ENCODE measurements at regions not wholly inside any gene's neighbourhood (a gene's known extent, or its start where the extent isn't known, plus 50 kb on each side); places are given as distances from the start of the nearest gene placed in this dataset.

DNA sequence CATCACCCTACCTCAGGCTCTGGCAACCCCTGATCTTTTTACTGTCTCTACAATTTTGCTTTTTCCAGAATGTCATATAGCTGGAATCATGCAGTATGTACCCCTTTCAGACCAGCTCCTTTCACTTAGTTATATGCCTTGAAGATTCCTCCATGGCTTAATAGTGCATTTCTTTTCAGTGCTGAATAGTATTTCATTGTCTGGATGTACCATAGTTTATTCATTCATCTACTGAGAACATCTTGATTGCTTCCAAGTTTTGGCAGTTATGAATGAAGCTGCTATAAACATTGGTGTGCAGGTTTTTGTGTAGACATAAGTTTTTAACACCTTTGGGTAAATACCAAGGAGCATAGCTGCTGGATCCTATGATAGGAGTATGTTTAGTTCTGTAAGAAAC, 50.8 kb upstream of the ANP32A start:
- DNase-seq: no peak

DNA sequence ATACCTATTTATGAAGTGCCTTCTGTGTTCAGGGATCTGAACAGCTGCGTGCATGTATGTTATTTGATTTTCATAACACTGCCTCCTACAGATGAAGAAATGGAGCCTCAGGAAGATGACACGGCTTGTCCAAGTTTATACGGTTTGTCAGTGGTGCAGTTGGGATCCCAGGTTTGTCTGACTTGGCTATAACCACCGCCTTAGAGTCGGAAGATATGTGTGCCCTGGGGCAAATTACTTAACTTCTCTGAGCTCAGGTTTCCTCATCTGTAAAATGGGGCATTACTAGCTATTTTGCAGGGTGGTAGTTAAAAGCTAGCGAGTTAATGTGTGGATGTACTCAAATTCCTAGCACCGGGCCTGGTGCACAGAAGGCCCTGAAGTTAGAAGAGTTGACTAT, 54.1 kb upstream of the ANP32A start:
- DNase-seq: no peak

DNA sequence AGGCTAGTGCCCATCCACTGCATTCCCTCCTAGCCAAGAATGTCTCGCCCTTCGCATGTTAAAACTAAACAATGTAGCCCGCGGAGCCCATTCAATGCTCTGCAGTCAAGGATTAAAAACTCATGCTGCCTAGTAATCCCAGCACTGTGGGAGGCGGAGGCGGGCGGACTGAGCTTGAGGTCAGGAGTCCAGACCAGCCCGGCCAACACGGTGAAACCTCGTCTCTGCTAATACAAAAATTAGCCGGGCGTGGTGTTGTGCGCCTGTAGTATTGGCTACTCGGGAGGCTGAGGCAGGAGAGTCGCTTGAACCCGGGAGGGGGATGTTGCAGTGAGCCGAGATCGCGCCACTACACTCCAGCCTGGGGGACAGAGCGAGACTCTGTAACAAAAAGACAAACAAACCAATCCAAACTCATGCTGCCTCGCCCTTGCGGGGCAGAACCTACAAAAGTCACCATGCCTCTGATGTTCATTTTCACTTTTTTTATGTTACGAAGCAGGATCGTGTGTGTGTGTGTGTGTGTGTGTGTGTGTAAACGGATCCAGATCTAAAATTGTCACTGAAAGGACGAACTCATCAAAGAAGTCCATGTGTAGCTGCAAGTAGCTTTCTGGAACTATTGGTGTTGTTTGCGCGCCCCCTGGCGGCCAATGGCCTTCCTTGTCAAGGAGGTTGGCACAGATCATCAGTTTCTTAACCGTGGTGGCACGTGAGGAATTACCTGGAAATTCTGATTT, 54.8 kb upstream of the SPESP1 start:
- DNase-seq: peak; percentile 91

DNA sequence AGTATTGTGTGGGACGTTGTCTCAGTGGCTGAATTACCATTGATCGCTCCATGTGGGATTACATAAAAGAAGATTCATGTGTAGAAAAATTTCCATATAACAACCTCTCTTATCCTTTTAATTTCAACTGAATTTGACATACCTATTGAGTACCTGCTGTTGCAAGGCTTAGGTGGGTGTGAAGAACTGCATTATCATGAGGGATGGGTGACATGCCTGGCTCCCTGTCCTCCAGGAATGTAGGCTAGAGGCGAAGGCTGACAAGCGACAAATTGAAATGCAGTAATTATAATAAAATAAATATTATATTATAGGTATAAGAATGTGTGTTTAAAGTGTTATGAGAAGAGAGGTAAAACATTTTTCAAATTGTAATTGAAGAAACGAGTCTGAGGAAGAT, 52.7 kb upstream of the SPESP1 start:
- no peak for DNase-seq

DNA sequence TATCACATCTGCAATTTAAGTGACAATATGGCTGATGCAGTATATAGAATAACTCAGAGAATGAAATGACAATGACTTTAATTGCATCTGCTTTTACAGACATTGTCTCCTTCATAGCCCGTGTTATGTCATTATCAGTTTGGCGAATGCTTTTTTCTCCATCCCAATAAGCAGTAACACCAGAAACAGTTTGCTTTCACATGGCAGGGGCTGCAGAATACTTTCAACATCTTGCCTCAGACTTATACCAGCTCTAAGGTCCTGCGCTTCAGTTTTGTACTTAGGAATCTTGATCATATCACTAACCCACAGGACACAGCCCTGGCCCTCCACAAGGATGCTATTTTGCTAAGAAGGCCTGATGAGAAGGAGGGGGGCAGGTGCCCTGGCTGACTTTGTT, 49.9 kb upstream of the SPESP1 start:
- no peak for DNase-seq

Data from COR-L47 (cell line).